Osteocyte (in vitro differentiated cells): ENCODE measurements at regions not wholly inside any gene's neighbourhood (a gene's known extent, or its start where the extent isn't known, plus 50 kb on each side); places are given as distances from the start of the nearest gene placed in this dataset.

Source experiments
- DNase-seq: peaks from one replicate; pipeline ENCODE4 v3.0.0; 2021; ENCODE audit warnings: mixed read lengths; ENCODE audit not compliant: unreplicated experiment; ENCODE audit errors: extremely low spot score
- H3K27ac Mint-ChIP-seq: one replicate; pipeline ENCODE4 v1.8.0; 2021; ENCODE audit warnings: mild to moderate bottlenecking, mixed read lengths; ENCODE audit not compliant: unreplicated experiment
- H3K27me3 Mint-ChIP-seq: one replicate; pipeline ENCODE4 v1.8.0; 2021; ENCODE audit warnings: mixed read lengths; ENCODE audit not compliant: unreplicated experiment
- H3K36me3 Mint-ChIP-seq: one replicate; pipeline ENCODE4 v1.8.0; 2021; ENCODE audit warnings: mixed read lengths; ENCODE audit not compliant: unreplicated experiment
- H3K4me1 Mint-ChIP-seq: one replicate; pipeline ENCODE4 v1.8.0; 2021; ENCODE audit warnings: mixed read lengths; ENCODE audit not compliant: unreplicated experiment
- H3K4me3 Mint-ChIP-seq: one replicate; pipeline ENCODE4 v1.8.0; 2021; ENCODE audit warnings: mild to moderate bottlenecking, moderate library complexity, mixed read lengths; ENCODE audit not compliant: unreplicated experiment
- H3K9me3 Mint-ChIP-seq: one replicate; pipeline ENCODE4 v1.8.0; 2021; ENCODE audit warnings: mixed read lengths; ENCODE audit not compliant: unreplicated experiment
- TF ChIP-seq, protein P1 (sequence below): fragments of 200-600 bp; sonication (generic); IDR thresholded peaks from 2 replicates; pipeline ENCODE4 v1.5.0; 2021; ENCODE audit warnings: antibody characterized with exemption, mild to moderate bottlenecking, moderate library complexity

DNA sequence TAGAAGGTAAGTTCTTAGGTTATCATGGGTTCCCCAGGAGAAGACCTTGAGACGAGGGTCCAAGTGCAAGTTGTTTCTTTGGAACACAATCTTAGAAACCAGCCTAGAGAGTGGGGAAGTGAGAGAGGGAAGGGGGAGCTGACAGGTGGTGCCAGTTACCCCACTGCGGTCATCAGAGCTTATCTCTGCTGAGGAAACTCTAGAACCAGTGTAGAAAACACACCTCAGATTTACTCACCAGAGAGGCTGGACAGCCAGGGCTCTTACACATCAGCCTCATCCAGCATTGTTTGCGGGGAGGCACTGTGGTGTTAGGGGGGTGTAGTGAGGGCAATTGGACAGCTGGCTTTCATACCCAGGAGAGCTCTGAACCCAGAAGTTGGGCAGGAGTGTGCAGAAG is 206.5 kb upstream of the RAI14 start:
- no peaks in the 10 kb centered on the region for H3K36me3 Mint-ChIP-seq

DNA sequence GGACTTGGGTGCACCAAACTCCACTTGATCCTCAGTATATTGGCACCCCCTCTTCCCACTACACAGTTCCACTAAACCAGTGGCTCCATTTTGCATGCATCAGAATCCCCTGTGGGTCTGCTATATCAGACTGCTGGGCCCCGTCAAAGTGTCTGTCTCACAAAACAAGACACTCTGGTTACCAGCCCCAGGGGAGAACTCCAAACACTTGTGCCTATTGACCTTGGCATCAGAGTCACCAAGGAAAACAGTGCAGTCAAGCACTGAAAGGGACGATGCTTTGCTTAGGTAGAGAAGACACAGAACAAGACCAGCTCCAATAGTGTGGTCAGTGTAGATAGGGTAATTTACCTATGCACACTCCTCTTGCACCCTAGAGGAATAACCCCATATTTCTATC is 205.8 kb upstream of the RAI14 start:
- H3K27ac Mint-ChIP-seq: no peak overlapping the region
- peaks cover 40% of the 10 kb centered on the region for H3K27me3 Mint-ChIP-seq
- no peaks in the 10 kb centered on the region for H3K4me1 Mint-ChIP-seq
- no peaks in the 10 kb centered on the region for H3K36me3 Mint-ChIP-seq
- no peak for DNase-seq
- TF ChIP-seq, protein P1, sequence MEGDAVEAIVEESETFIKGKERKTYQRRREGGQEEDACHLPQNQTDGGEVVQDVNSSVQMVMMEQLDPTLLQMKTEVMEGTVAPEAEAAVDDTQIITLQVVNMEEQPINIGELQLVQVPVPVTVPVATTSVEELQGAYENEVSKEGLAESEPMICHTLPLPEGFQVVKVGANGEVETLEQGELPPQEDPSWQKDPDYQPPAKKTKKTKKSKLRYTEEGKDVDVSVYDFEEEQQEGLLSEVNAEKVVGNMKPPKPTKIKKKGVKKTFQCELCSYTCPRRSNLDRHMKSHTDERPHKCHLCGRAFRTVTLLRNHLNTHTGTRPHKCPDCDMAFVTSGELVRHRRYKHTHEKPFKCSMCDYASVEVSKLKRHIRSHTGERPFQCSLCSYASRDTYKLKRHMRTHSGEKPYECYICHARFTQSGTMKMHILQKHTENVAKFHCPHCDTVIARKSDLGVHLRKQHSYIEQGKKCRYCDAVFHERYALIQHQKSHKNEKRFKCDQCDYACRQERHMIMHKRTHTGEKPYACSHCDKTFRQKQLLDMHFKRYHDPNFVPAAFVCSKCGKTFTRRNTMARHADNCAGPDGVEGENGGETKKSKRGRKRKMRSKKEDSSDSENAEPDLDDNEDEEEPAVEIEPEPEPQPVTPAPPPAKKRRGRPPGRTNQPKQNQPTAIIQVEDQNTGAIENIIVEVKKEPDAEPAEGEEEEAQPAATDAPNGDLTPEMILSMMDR: no peak
- no peak overlapping the region for H3K4me3 Mint-ChIP-seq
- H3K9me3 Mint-ChIP-seq: no peaks in the 10 kb centered on the region

More for the DNA sequence above, 206.5 kb upstream of the RAI14 start:
- no peak for DNase-seq
- Mint-ChIP-seq H3K9me3 (no peaks in the 10 kb centered on the region), H3K27me3 (peaks cover 46% of the 10 kb centered on the region), H3K4me1 (no peaks in the 10 kb centered on the region), H3K27ac (no peak overlapping the region), H3K4me3 (no peak overlapping the region)
- TF ChIP-seq, protein P1: no peak

DNA sequence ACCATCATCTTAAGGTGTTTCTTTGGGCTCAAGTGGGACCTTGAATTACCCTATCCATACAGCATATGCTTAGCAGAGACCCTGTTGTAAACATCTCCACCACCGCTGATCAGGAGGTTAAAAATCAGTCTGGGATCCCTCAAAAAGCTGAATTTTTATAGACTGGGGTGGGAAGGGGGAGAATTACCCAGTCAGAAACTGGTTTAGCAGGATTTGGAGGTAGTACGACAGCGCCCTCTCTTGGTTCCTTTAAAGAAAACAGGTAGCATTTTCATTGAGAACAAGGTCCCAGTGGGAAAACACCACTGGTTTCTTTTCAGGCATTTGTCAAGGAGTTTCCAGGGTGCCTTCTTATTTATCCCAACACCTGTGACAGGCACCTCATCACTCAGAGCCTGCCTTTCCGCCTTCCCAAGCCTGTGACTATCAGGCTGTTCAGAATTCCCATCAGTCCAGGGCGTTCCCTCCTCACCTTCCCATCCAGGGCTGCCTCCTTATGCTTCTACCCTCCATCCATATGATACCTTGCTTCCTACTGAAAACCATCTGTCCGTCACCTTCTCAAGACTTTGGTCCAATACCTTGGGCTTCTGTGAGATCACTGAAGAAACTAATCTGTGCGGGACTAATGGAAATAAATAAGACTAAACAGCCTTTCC is 203.8 kb upstream of the RAI14 start:
- H3K27me3 Mint-ChIP-seq: peaks cover 29% of the 10 kb centered on the region
- no peak overlapping the region for H3K4me3 Mint-ChIP-seq
- H3K27ac Mint-ChIP-seq: no peak overlapping the region
- no peak for DNase-seq
- TF ChIP-seq, protein P1: peak; percentile 42
- H3K4me1 Mint-ChIP-seq: no peaks in the 10 kb centered on the region
- no peaks in the 10 kb centered on the region for H3K36me3 Mint-ChIP-seq
- no peaks in the 10 kb centered on the region for H3K9me3 Mint-ChIP-seq

DNA sequence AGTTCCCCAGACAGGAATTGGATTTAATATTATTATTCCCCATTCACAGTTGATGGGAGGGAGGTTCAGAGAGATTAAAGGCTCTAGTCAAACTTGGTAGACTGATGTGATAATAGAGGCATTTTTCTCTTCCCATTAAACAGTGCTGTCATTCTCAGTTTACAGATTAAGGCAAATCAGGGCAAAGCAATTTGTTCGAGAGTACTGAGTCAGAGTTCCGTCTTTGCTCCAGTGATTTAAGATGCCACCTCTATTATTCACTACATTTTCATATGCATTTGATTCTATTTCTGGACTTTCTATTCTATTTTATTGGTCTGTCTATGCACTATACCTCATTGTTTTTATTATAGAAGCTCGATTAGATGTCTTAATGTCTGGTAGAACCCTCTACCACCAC is 201.0 kb upstream of the RAI14 start:
- Mint-ChIP-seq H3K36me3 (no peaks in the 10 kb centered on the region), H3K27ac (no peak overlapping the region), H3K4me1 (no peaks in the 10 kb centered on the region), H3K27me3 (peaks cover 24% of the 10 kb centered on the region), H3K4me3 (no peak overlapping the region), H3K9me3 (peaks cover 6% of the 10 kb centered on the region)
- no peak for DNase-seq
- TF ChIP-seq, protein P1: no peak

DNA sequence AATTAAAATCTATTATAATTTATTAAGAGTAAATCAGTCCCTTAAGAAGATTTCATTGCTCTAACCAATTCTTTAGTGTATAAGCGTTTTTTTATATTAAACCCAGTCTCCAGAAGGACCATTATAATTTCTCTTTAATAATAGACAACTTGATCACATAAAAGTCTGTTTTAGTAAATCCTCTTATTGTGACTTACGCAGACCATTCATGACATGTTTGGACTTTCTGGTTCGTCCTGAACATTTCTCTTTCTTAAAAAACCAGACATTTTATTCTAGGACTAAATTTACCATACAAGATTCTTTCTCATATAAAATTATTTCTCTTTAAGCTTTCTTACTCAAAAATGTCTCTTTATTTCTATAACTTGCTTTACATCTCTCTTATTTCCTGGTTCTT is 196.2 kb upstream of the RAI14 start:
- no peak for DNase-seq
- Mint-ChIP-seq H3K4me1 (peaks cover under 1% of the 10 kb centered on the region), H3K9me3 (peaks cover 13% of the 10 kb centered on the region), H3K27me3 (peaks cover 6% of the 10 kb centered on the region), H3K27ac (no peak overlapping the region), H3K4me3 (no peak overlapping the region), H3K36me3 (no peaks in the 10 kb centered on the region)
- TF ChIP-seq, protein P1: no peak
